SU-DHL-6 (cell line): ENCODE measurements at regions not wholly inside any gene's neighbourhood (a gene's known extent, or its start where the extent isn't known, plus 50 kb on each side); places are given as distances from the start of the nearest gene placed in this dataset.

Experiments used
- H2AFZ ChIP-seq: fragments of 200-600 bp; sonication (generic); 2 replicates; pipeline ENCODE4 v1.6.1; 2014; ENCODE audit warnings: low read depth, mild to moderate bottlenecking, moderate library complexity, mixed read lengths, antibody characterized with exemption, low read length; ENCODE audit not compliant: severe bottlenecking
- H3F3A ChIP-seq: fragments of 200-600 bp; shearing (Covaris generic); 2 replicates; pipeline ENCODE4 v1.6.0; 2016; ENCODE audit warnings: antibody characterized with exemption, mild to moderate bottlenecking; ENCODE audit not compliant: insufficient read depth
- H3K27ac ChIP-seq: fragments of 200-600 bp; sonication (generic); 2 replicates; pipeline ENCODE4 v1.5.1; 2016; ENCODE audit warnings: low read depth, mild to moderate bottlenecking, low read length, moderate library complexity, mixed read lengths
- H3K27me3 ChIP-seq: fragments of 200-600 bp; sonication (generic), shearing (Covaris generic); 2 replicates; pipeline ENCODE4 v1.6.0; 2014; ENCODE audit warnings: mild to moderate bottlenecking, low read length
- H3K36me3 ChIP-seq: fragments of 200-600 bp; sonication (generic); 2 replicates; pipeline ENCODE4 v1.6.1; 2014; ENCODE audit warnings: mild to moderate bottlenecking, low read length, mixed read lengths
- H3K4me2 ChIP-seq: fragments of 300-600, 200-600 bp; shearing (Covaris generic), sonication (generic); 2 replicates; pipeline ENCODE4 v1.6.0; 2014; ENCODE audit warnings: low read length, low read depth, mild to moderate bottlenecking; ENCODE audit not compliant: poor library complexity, severe bottlenecking
- H3K4me3 ChIP-seq: fragments of 200-600 bp; sonication (generic); 2 replicates; pipeline ENCODE4 v1.5.1; 2014; ENCODE audit warnings: antibody characterized with exemption, low read length, mild to moderate bottlenecking, mixed read lengths; ENCODE audit not compliant: insufficient read depth, poor library complexity, severe bottlenecking
- H3K79me2 ChIP-seq: fragments of 200-600 bp; sonication (generic); 2 replicates; pipeline ENCODE4 v1.6.1; 2014; ENCODE audit warnings: mild to moderate bottlenecking, low read length, moderate library complexity; ENCODE audit not compliant: insufficient read depth
- H3K9ac ChIP-seq: fragments of 200-600 bp; sonication (generic); 2 replicates; pipeline ENCODE4 v1.7.0; 2014; ENCODE audit warnings: mild to moderate bottlenecking, low read length
- H3K9me2 ChIP-seq: fragments of 200-600 bp; sonication (generic); replicated peaks from 2 replicates; pipeline ENCODE4 v1.6.1; 2014; ENCODE audit warnings: low read length; ENCODE audit not compliant: insufficient read depth
- H3K9me3 ChIP-seq: fragments of 200-600 bp; sonication (generic); 2 replicates; pipeline ENCODE4 v1.6.1; 2014; ENCODE audit warnings: low read length, mixed read lengths; ENCODE audit not compliant: insufficient read depth
- H4K20me1 ChIP-seq: fragments of 200-600 bp; sonication (generic); 2 replicates; pipeline ENCODE4 v1.6.1; 2014; ENCODE audit warnings: low read depth, mild to moderate bottlenecking, antibody characterized with exemption, low read length, moderate library complexity, mixed read lengths
- CTCF ChIP-seq: fragments of 200-600 bp; sonication (generic); IDR thresholded peaks from one replicate; pipeline ENCODE4 v1.5.1; 2017; ENCODE audit warnings: antibody characterized with exemption, mild to moderate bottlenecking, low read length, moderate library complexity; ENCODE audit not compliant: insufficient read depth, poor library complexity, severe bottlenecking
- EZH2phosphoT487 ChIP-seq: fragments of 200-600 bp; sonication (generic), shearing (Covaris generic); conservative IDR thresholded peaks from 2 replicates; pipeline ENCODE4 v1.6.1; 2018; ENCODE audit warnings: mild to moderate bottlenecking, antibody characterized with exemption, low read length, moderate library complexity, mixed read lengths

- Histone ChIP-seq H3F3A (no peaks in the 10 kb centered on the region), H3K9me2 (no peaks in the 10 kb centered on the region), H4K20me1 (no peaks in the 10 kb centered on the region), H3K27ac (no peak overlapping the region), H3K36me3 (no peaks in the 10 kb centered on the region), H3K9ac (no peak overlapping the region), H3K4me3 (no peak overlapping the region), H3K9me3 (no peaks in the 10 kb centered on the region), H2AFZ (no peak overlapping the region), H3K79me2 (no peaks in the 10 kb centered on the region), H3K4me2 (no peak overlapping the region), H3K27me3 (no peaks in the 10 kb centered on the region)
- TF ChIP-seq CTCF (no peak), EZH2phosphoT487 (no peak)
Measured at GRCh38 chr15:62380011-62380410, 214.9 kb upstream of the C2CD4B start.

GRCh38 chr15:62382046-62382445, 217.0 kb upstream of the C2CD4B start:
- no peak overlapping the region for H2AFZ ChIP-seq
- H3K9ac ChIP-seq: no peak overlapping the region
- no peaks in the 10 kb centered on the region for H3F3A ChIP-seq
- no peaks in the 10 kb centered on the region for H3K9me2 ChIP-seq
- no peaks in the 10 kb centered on the region for H3K9me3 ChIP-seq
- no peaks in the 10 kb centered on the region for H3K36me3 ChIP-seq
- TF ChIP-seq EZH2phosphoT487 (no peak), CTCF (no peak)
- no peaks in the 10 kb centered on the region for H3K79me2 ChIP-seq
- H3K4me3 ChIP-seq: no peak overlapping the region
- no peak overlapping the region for H3K4me2 ChIP-seq
- H4K20me1 ChIP-seq: no peaks in the 10 kb centered on the region
- H3K27ac ChIP-seq: no peak overlapping the region
- H3K27me3 ChIP-seq: no peaks in the 10 kb centered on the region

- Histone ChIP-seq H3K79me2 (no peaks in the 10 kb centered on the region), H3K9me2 (no peaks in the 10 kb centered on the region), H4K20me1 (no peaks in the 10 kb centered on the region), H3F3A (no peaks in the 10 kb centered on the region), H3K9ac (peak within 1 kb of the TSS; percentile 90), H2AFZ (peak within 1 kb of the TSS; percentile 96), H3K27ac (no peak within 1 kb of the TSS), H3K36me3 (no peaks in the 10 kb centered on the region), H3K4me3 (peak within 1 kb of the TSS; percentile 93), H3K27me3 (no peaks in the 10 kb centered on the region), H3K9me3 (no peaks in the 10 kb centered on the region), H3K4me2 (peak within 1 kb of the TSS; percentile 86)
- TF ChIP-seq EZH2phosphoT487 (no peak), CTCF (no peak)
Measured at GRCh38 chr15:62389885-62390790, 225.1 kb upstream of the C2CD4B start, which contains the start of gene TLN2. Gene TLN2 (plus strand): TSS chr15:62390550.
